GM19395 (cell line): ENCODE measurements at regions not wholly inside any gene's neighbourhood (a gene's known extent, or its start where the extent isn't known, plus 50 kb on each side); places are given as distances from the start of the nearest gene placed in this dataset.

Source experiments
- ATAC-seq: cut with Tn5 transposase; IDR thresholded peaks from one replicate; pipeline ENCODE4 v1.9.1; 2021; ENCODE audit warnings: mild to moderate bottlenecking, moderate library complexity; ENCODE audit not compliant: unreplicated experiment

- no peak for ATAC-seq
These were observed 396.9 kb downstream of the ENC1 start for GRCh38 chr5:74243634-74244033.

DNA sequence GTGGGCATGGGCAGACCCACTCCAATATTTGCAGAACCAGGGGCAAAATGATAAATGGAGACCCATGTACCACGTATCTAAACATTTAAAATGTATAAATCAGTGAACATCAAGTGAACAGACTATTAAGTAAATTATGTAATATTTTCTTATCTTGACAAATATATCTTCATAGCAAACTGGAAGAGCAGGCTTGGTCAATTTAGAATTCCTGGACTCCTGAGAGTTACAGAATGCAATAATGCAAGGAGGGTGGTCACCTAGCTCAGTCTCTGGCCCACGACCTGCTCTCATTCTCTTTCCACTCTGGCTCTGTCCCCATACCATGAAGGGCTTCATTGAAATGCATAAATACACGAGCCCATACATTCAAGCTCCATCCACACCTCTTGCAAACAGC lies 398.0 kb downstream of the ENC1 start:
- no peak for ATAC-seq

- no peak for ATAC-seq
These were observed 398.8 kb downstream of the ENC1 start for GRCh38 chr5:74241751-74242140.

GRCh38 chr5:74240783-74241750 lies 399.5 kb downstream of the ENC1 start:
- no peak for ATAC-seq

GRCh38 chr5:74239261-74239660 lies 401.3 kb downstream of the ENC1 start:
- ATAC-seq, result no peak

DNA sequence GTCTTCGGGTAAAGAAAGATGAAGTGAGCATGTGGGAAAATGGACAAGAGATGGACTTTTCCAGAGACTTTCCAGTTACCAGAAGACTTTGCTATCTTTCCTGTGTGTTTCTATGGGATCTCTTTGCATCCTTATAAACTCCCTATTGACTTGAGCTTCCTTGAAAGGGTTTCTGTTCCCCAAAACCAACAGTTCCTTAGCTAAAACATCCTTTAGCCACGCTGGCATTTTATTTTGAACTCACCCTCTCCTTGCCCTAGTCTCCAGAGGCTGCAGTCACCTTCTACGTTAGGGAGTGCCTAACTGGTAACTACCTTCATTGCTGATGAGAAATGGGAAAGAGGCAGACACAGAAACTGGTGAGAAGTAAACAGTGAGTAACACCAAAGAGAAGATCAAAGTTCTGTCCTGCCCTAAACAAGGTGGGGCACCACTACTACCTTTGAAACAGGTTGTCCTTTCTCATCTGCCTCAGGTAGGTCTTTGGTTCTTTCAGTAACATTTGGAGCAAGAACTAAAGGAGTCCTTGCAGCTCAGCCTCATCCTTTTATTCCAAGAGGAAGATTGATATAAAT lies 402.9 kb downstream of the ENC1 start:
- ATAC-seq, result no peak

- ATAC-seq, result no peak
These were observed 405.0 kb downstream of the ENC1 start for GRCh38 chr5:74235552-74235951.

GRCh38 chr5:74233571-74233970 lies 407.0 kb downstream of the ENC1 start:
- ATAC-seq, result no peak

- ATAC-seq, result no peak
These were observed 407.4 kb downstream of the ENC1 start for GRCh38 chr5:74233091-74233490.

GRCh38 chr5:74232276-74232675 lies 408.3 kb downstream of the ENC1 start:
- ATAC-seq, result no peak

- no peak for ATAC-seq
These were observed 408.8 kb downstream of the ENC1 start for GRCh38 chr5:74231697-74232096.

DNA sequence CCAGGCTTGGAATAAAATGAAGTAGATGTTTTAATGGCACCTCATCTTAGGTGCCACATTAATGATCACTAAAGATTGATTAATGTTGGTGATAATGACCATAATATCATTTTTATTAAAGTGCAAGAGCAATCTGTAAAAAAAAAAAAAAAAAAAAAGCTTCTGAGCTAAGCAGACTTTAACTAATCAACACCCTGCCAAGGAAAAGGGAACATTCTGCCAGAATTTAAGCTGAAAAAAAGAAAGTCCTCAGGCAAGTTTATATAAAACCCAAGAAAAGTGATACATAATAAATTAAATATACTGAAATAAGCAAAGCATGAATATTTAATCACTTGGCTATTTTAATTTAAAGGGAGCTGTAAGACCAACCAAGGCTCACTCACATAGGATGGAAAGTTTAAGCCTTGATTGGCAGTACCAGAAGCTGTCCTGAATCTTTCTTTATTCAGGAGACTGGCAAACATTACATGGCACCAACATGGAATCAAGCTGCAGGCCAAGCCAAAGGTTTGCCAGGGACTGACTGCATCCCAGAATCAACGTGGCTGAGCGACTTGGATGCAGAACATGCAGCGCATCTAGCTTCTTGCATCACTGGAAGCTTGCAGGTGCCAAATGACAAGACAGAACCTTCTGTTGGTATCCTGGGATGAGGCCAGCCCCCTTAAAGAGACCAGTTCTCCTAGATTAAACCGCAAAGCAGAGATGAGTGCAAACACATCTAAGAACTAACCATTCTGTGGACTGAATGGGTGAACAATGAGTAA lies 413.6 kb downstream of the ENC1 start:
- no peak for ATAC-seq

DNA sequence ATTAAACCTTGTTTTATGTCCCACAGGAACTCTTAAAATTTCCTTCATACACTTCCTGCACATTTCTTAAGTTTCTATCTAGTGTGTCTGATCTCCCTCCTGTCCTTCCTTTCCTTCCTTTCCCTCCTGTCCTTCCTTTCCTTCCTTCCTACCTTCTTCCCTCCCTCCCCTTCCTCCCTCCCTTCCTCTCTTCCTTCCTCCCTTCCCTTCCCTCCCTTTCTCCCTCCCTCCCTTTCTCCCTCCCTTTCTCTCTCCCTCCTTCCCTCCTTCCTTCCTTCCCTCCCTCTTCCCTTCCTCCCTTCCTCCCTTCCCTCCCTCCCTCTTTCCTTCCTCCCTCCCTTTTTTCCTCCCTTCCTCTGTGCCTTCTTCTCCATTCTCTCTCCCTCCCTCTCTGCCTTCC lies 414.9 kb downstream of the ENC1 start:
- ATAC-seq, result no peak

- no peak for ATAC-seq
These were observed 416.2 kb downstream of the ENC1 start for GRCh38 chr5:74224331-74224730.

GRCh38 chr5:74222806-74223205 lies 417.7 kb downstream of the ENC1 start:
- ATAC-seq, result no peak

GRCh38 chr5:74221413-74221812 lies 419.1 kb downstream of the ENC1 start:
- no peak for ATAC-seq

- no peak for ATAC-seq
These were observed 424.5 kb downstream of the ENC1 start for GRCh38 chr5:74216012-74216411.

DNA sequence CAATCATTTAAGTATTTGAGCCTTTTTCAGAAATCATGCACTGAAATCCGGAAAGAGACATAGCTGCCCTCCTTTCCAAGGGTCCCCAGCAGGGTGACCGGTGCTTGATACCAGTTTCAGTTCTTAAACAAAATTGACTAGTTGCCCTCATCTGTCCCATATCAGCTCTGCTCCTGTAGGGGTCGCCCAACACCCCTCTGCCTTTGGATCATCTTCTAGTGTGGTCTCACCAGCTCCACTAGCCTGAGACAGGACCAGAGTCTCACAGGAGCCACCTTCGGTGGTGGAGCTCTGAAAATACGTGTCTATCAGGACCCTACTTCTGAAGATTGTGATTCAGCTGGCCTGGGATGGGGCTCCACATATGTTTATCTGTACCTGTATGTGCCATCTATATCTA lies 428.2 kb downstream of the ENC1 start:
- ATAC-seq, result no peak

DNA sequence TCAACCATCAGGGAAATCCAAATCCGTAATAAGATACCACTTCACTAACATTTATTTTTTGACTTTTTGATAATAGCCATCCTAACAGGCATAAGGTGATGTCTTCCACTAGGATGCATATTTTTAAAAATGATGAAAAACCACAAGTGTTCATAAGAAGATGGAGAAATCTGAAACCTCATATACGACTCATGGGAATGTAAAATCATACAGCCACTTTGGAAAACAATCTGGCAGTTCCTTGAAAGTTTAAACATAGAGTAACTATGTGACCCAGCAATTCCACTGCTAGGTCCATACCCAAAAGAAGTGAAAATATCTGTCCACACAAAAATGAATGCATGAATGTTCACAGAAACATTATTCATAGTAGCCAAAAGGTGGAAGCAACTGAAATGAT lies 431.0 kb downstream of the ENC1 start:
- ATAC-seq, result no peak

DNA sequence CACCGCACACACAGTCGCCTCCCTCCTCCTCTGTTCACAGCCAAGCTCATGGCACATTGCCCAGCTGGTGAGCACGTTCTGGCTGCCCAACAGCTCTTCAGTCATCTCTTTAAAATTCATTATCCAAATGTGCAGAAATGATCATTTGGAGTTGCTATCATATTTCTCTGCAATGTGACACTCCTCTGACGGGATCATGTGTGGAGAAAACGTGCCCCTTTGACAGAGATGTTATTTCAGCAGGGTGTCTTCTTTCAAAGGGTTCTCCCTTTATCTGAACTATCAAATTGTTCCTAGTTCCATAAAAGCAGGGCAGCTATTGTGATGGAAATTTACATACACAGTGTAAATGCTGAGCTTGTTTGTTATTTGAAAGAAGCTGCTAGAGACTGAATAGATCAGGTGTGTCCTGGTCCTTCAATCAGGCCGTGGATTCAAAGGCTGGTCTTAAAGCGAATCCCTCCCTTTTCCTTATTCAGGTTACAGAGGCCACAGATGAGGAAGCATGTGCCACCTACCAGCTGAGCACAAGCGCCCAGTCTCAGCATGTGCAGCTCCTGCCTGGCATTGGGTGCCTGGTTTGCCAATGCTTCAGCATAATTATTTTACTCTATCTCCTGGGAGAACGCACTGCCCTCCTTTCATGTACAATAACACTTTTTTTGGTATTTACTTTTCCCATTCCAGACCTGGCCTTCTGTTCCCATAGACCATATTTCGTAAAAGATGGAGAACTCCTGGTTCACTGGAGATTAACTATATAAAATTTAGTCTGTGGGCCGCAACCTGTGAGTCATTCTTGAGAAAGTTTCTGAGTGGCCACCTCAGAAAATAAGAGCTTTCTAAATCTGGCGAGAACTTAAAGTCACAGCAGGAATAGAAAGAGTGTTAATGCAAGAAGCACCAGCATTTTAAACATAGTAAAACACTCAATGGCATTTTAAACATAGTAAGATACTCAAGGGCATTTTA lies 433.7 kb downstream of the ENC1 start:
- ATAC-seq, result no peak
